HPDE6-E6E7 (cell line): ENCODE measurements at regions not wholly inside any gene's neighbourhood (a gene's known extent, or its start where the extent isn't known, plus 50 kb on each side); places are given as distances from the start of the nearest gene placed in this dataset.

ENCODE experiments used
- DNase-seq: peaks from one replicate; pipeline ENCODE4 v3.0.0; 2011; ENCODE audit warnings: missing footprints; ENCODE audit errors: extremely low spot score

- no peak for DNase-seq
Measured at GRCh38 chr2:134200036-134200618, 53.7 kb upstream of the MGAT5 start.

- DNase-seq: no peak
Measured at GRCh38 chr2:134201533-134201932, 52.3 kb upstream of the MGAT5 start.

GRCh38 chr2:134202371-134202770, 51.5 kb upstream of the MGAT5 start:
- DNase-seq: no peak

- no peak for DNase-seq
Measured at GRCh38 chr2:134203175-134203574, 50.7 kb upstream of the MGAT5 start.
